HG03095 (cell line): ENCODE measurements at regions not wholly inside any gene's neighbourhood (a gene's known extent, or its start where the extent isn't known, plus 50 kb on each side); places are given as distances from the start of the nearest gene placed in this dataset.
A peak's percentile ranks its signal among the peaks of the same experiment; 100 is the strongest.

ENCODE experiments used
- ATAC-seq: cut with Tn5 transposase; IDR thresholded peaks from one replicate; pipeline ENCODE4 v1.9.1; 2021; ENCODE audit warnings: moderate library complexity; ENCODE audit not compliant: unreplicated experiment

- no peak for ATAC-seq
Observed at GRCh38 chr6:165762876-165763275, 99.8 kb upstream of the PDE10A start.

DNA sequence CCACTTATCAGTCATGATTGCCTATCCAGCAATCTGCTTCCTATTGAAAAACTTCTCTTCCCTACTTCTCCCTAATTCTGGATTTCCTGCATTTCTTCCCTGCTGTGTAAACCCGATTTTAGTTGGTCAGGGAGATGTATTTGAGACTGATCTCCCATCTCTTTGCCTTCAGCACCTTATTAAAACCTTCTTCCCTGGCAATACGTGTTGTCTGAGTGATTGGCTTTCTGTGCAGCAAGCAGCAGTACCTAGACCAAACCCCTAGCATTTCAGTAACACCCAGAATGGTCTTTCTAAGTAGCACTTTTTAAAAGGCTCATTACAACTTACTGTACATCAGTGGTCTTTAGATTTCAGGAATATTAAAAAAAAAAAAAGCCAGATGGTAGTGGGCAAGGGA, 99.1 kb upstream of the PDE10A start:
- no peak for ATAC-seq

DNA sequence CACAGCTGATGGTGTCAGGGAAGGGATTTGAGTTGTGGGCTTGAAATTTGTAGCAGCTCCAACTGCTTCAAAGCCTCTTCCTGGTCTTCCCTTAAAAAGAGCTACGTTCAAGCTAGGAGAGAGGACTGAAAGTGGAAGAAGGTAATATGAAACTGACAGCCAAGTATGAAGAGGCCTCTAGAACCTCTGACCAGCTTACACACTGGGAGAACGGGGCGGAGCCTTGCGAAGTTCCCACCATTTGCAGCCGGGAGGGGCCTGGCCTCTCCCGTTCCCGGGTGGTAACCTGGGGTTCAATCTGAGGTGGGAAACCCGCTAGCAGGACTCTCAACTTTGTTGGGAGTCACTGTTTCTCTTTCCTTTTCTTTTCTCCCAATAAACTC, 97.8 kb upstream of the PDE10A start:
- ATAC-seq: no peak

GRCh38 chr6:165760126-165760802, 97.2 kb upstream of the PDE10A start:
- ATAC-seq: no peak

- no peak for ATAC-seq
Observed at GRCh38 chr6:165758441-165758840, 95.4 kb upstream of the PDE10A start.

DNA sequence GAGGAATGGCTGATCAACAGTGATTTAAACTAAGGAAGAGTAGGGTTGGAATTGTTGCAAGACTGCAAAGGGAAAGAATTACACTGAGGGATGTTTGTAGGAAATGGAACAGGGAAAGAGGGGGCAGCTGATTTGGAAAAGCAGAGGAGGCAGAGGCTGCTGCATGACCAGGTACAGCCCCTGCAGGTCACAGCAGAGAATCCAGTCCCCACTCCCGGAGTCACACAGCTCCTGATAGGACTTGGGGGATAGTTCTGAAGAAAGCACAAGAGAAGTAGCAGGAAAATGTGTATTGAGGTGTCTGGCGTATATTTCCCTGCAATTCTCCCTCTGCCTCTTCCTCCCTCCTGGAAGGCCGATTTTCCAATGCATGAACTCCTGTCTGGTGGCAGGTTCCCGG, 92.5 kb upstream of the PDE10A start:
- ATAC-seq: no peak

DNA sequence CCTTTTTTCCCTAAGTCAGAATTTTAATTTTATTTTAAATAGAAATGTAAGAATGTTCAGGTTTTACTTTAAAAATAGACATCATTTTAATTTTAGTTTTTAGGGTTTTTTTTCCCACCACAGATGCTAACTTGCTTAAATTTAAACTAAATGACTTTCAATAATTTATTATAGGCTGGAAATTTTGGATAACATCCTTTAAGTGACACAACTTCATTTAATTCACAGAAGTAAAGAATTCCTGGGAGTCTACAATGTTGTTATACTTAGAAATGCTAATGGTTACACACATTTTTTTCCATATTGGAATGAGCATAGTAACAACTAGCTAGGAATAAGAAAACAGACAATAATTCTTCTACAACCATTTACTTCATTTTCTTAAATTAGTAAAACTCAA, 90.5 kb upstream of the PDE10A start:
- ATAC-seq: no peak

GRCh38 chr6:165752451-165752850, 89.4 kb upstream of the PDE10A start:
- no peak for ATAC-seq

DNA sequence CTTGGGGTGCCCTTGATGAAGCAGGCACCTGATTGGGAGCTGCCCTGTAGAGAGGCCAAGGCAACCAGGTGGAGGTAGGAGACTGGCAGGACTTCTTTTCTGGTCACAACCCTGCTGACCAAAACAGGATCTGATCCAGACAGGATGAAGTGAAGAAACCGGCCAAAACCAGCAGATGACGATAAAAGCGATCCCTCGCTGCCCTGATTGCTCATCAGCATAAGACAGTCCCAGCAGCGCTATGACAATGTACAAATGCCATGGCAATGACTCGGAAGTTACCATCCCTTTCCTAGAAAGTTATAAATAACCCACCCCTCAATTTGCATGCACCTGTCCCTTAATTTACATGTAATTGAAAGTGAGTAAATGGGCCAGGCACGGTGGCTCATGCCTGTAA, 88.4 kb upstream of the PDE10A start:
- ATAC-seq: no peak

GRCh38 chr6:165749163-165749562, 86.1 kb upstream of the PDE10A start:
- ATAC-seq: no peak

DNA sequence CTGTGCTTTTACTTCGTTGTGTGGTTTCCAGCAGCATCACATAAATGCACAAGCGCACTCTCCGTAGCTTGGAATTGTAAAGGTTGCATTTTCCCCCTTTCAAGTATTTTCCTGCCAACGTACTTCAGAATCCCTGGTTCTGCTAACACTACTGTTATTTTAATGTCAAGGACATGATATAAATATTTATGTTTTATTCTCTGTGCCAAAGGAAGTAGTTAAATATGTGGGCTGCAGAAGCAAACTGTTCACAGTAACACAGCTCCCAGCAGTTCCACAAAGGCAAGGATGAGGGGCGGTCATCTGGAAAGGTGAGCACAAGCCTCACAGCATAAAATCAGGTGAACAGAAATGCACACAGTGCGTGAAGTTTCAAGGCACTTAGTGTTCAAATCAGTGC, 85.3 kb upstream of the PDE10A start:
- no peak for ATAC-seq

DNA sequence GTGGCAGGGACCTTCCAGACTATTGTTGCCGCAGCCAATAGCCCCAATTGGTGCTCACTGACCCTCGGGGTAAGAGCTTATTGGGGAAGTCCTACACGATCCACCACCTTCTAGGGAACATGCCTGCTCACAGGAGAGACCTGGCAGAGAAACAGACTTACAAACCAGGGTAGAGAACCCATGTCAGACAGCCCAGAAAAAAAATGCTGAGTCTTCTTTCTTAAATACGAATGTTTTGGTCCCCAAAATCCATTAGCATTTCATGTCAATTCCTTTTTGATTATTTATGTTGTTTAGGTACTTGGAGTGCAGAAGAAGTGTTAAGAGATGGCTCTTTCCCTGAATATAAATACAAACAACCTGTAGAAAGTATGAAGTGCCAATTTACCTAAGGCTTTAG, 84.9 kb upstream of the PDE10A start:
- no peak for ATAC-seq

GRCh38 chr6:165746331-165746730, 83.3 kb upstream of the PDE10A start:
- ATAC-seq: no peak

DNA sequence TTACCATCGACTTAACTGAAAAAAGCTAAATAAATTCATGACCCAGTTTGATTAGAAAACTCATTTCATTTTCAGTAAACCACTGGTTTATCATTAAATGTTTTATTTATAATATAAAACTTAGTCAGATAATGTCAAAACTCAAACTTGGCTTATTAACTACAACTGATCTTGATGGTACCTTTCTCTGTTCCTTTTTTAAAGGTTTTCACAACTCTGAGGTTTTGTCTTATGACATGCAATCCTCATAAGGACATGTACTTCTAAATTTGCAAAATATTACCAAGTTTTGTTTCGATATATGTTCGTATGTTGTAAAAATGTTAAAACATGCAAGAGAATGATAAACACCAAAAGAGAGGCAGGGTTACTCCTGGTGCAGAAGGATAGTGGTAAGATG, 82.5 kb upstream of the PDE10A start:
- no peak for ATAC-seq

DNA sequence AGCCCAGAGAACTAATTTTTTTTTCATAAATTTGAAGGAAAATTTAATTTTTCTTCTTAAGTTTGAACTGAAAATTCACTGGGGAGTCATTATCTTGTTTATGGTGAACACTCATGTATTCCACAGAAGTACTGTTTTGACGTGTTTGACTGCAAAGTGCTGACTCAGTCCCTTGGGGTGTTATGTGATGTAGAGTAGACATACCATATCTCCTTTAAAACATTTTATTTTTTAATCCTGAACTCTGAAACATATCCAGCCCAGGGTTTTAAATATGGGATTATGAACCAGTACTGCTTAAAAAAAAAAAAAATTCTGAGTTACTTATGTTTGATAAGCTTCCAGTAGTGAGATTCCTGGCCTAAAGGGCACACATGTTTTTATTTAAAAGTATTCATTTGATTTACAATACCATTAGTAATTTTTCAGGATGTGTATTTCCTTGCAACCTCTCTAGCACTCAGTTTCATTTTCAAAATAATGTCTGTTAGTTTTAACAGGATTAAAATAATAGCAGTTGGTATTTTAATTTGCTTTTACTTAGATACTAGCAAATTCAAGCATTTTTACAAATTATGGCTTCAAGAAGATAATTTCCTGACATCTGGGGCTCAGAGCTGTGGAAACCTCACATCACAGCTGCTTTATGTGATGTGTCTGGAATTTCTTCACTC, 81.7 kb upstream of the PDE10A start:
- ATAC-seq: no peak

DNA sequence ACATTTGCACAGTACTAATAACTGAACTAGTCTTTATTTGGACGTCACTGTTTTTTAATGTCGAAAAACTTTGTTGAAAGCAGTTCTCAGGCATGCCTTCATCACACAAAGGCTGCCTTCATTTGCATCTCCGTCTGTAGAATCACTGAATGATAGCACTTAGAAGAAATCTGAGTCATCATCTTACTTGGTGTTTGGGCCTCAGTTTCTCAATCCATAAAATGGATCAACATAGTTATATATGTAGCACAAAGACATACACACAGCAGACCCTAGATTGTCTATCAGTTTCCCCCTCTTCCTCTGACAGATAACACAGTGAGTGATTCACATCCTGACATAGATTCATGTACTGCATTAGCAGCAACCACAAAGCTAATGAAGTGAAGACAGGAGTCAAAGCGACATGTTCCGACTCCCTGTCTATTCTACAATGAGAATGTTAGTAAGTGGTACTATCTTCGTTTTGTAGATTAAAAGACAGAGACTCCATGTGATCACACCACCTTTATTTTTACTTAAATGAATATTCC, 80.4 kb upstream of the PDE10A start:
- ATAC-seq: no peak

DNA sequence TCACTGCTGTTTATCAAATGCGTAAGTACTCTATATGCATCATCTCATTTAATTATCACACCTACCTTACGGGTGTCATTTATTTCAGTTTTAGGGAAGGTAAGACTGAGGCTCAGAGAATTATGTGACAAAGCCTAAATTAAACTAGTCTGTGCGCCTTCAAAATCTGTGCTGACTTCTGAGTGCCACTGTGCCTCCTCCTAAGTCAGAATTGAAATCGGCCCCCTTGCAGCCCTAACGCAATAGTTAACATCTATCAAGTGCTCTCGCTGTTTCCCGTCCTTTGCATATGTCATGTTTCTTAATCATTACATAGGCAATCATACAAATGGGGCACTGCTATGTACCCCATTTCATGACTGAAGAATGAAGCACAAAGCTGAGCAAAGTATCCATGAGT, 79.0 kb upstream of the PDE10A start:
- no peak for ATAC-seq

DNA sequence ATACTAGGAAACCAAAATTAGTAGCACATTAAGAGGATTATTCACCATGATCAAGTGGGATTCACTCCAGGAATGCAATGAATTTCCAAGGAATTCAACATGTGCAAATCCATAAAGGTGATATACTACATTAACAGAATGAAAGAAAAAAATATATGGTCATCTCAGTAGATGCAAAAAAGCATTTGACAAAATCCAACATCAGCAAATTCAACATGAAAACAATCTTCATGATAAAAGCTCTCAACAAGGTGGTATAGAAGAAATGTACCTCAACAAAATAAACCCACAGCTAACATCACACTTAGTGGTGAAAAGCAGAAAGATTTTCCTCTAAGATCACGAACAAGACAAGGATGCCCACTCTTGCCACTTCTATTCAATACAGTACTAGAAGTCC, 74.4 kb upstream of the PDE10A start:
- ATAC-seq: no peak

DNA sequence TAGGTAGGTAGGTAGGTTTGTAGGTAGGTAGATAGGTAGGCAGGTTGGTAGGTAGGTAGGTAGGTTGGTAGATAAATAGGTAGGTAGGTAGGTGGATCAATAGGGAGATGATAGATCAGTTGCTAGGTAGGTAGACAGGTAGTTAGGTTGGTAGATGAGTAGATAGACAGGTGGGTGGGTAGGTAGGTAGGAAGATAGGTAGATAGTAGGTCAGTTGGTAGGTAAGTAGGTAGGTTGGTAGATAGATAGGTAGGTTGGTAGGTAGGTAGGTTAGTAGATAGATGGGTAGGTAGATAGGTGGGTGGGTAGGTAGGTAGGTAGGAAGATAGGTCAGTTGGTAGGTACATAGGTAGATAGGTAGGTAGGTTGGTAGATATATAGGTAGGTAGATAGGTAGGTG, 72.0 kb upstream of the PDE10A start:
- no peak for ATAC-seq

GRCh38 chr6:165733489-165733791, 70.4 kb upstream of the PDE10A start:
- ATAC-seq: no peak

GRCh38 chr6:165732696-165733488, 69.9 kb upstream of the PDE10A start:
- no peak for ATAC-seq

- peak; percentile 63 for ATAC-seq
Observed at GRCh38 chr6:165729307-165729936, 66.4 kb upstream of the PDE10A start.
